ENCODE measurements at regions not wholly inside any gene's neighbourhood (a gene's known extent, or its start where the extent isn't known, plus 50 kb on each side); places are given as distances from the start of the nearest gene placed in this dataset.

DNA sequence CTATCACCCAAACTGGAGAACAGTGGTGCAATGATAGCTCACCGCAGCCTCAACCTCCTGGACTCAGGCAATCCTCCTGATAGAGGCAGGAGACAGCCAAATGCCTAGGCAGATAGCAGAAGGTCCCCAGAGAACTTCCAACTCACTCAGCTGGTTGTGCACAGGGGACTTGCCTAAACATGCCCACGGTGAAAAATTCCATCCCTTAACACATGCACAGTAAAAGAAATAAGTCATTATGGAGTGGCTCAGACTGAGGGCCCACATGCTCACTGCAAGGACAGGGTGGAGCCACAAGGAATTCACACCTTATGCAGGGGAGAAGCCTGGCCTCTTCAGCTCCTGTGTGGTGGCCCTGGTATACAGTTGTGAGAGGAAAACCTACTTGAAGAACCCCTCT, 525.8 kb upstream of the ATP2B1 start:
- TF ChIP-seq, protein P1, sequence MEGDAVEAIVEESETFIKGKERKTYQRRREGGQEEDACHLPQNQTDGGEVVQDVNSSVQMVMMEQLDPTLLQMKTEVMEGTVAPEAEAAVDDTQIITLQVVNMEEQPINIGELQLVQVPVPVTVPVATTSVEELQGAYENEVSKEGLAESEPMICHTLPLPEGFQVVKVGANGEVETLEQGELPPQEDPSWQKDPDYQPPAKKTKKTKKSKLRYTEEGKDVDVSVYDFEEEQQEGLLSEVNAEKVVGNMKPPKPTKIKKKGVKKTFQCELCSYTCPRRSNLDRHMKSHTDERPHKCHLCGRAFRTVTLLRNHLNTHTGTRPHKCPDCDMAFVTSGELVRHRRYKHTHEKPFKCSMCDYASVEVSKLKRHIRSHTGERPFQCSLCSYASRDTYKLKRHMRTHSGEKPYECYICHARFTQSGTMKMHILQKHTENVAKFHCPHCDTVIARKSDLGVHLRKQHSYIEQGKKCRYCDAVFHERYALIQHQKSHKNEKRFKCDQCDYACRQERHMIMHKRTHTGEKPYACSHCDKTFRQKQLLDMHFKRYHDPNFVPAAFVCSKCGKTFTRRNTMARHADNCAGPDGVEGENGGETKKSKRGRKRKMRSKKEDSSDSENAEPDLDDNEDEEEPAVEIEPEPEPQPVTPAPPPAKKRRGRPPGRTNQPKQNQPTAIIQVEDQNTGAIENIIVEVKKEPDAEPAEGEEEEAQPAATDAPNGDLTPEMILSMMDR (IDR thresholded peaks at IDR 0.05), result no peak
- TF ChIP-seq POLR2A (IDR thresholded peaks at IDR 0.05) (no peak), POLR2AphosphoS5 (IDR thresholded peaks at IDR 0.05; ENCODE audit: insufficient read depth in 1 of 2, low read depth in 1 of 2) (no peak)

Data from vagina (tissue), 2 donors.